OCI-LY7 (cell line): ENCODE measurements at regions not wholly inside any gene's neighbourhood (a gene's known extent, or its start where the extent isn't known, plus 50 kb on each side); places are given as distances from the start of the nearest gene placed in this dataset.
"Not testable (repeated sequence)": the region's sequence is repeated elsewhere in the genome, so short reads cannot be mapped to it uniquely, and the experiment has no call there.

Experiments used
- CTCF ChIP-seq: fragments of 200-600 bp; sonication (generic); conservative IDR thresholded peaks from 2 replicates; pipeline ENCODE4 v1.5.1; 2014; ENCODE audit warnings: mild to moderate bottlenecking, antibody characterized with exemption, low read length, moderate library complexity, mixed read lengths
- EZH2phosphoT487 ChIP-seq: fragments of 200-600 bp; sonication (generic); IDR thresholded peaks from 2 replicates; pipeline ENCODE4 v1.6.1; 2018; ENCODE audit warnings: low read depth, borderline replicate concordance, mild to moderate bottlenecking, mixed run types, antibody characterized with exemption, low read length, moderate library complexity, mixed read lengths

GRCh38 chr1:865633-866032 lies 58.1 kb upstream of the SAMD11 start:
- not testable (repeated sequence) for TF ChIP-seq CTCF, EZH2phosphoT487
